IMR-90 (cell line): ENCODE measurements at regions not wholly inside any gene's neighbourhood (a gene's known extent, or its start where the extent isn't known, plus 50 kb on each side); places are given as distances from the start of the nearest gene placed in this dataset.

Source experiments
- ATAC-seq: fragments of 200-7000 bp; cut with Tn5 transposase; 2 replicates; pipeline ENCODE4 v1.9.1; 2020; ENCODE audit warnings: low read depth, mild to moderate bottlenecking, moderate library complexity
- BruUV-seq: library from RNA; stranded (reverse); fragments of 400-500 nt; replicated peaks from 2 replicates; lab custom pipeline; 2021; lab: Mats Ljungman, UMichigan
- CTCF ChIA-PET: fragments of 300-600 bp; formaldehyde crosslinking; extraction: SDS; loops from one replicate; lab custom pipeline; 2021; ENCODE audit warnings: antibody characterized with exemption; lab: Yijun Ruan, JAX
- POLR2A ChIA-PET: fragments of 300-600 bp; sonication (Branson Sonifier 250); formaldehyde crosslinking; loops from one replicate; lab custom pipeline; 2022; ENCODE audit warnings: antibody characterized with exemption; ENCODE audit not compliant: unreplicated experiment; lab: Charles Lee
- DNase-seq: peaks from one replicate; pipeline ENCODE4 v3.0.0; 2013
- H2AFZ ChIP-seq: replicated peaks from 2 replicates; pipeline ENCODE3; 2013; ENCODE audit warnings: low read length, mild to moderate bottlenecking; ENCODE audit not compliant: poor library complexity
- H2AK5ac ChIP-seq: 2 replicates; pipeline ENCODE4 v1.6.1; 2013; ENCODE audit warnings: low read depth, low read length, inconsistent platforms
- H2AK9ac ChIP-seq: replicated peaks from 2 replicates; pipeline ENCODE3; 2013; ENCODE audit warnings: mild to moderate bottlenecking, low read depth, low read length, moderate library complexity; ENCODE audit not compliant: poor library complexity
- H2BK120ac ChIP-seq: 2 replicates; pipeline ENCODE4 v1.6.1; 2013; ENCODE audit warnings: low read depth, low read length, inconsistent platforms
- H2BK15ac ChIP-seq: 3 replicates; pipeline ENCODE4 v1.6.1; 2013; ENCODE audit warnings: low read depth, low read length, inconsistent platforms
- H2BK20ac ChIP-seq: 2 replicates; pipeline ENCODE4 v1.6.1; 2013; ENCODE audit warnings: low read depth, mild to moderate bottlenecking, inconsistent platforms, low read length, moderate library complexity
- H2BK5ac ChIP-seq: 2 replicates; pipeline ENCODE4 v1.6.1; 2013; ENCODE audit warnings: mild to moderate bottlenecking, low read depth, low read length, inconsistent platforms; ENCODE audit not compliant: poor library complexity, severe bottlenecking
- H3K14ac ChIP-seq: replicated peaks from 2 replicates; pipeline ENCODE4 v1.6.1; 2013; ENCODE audit warnings: low read depth, low read length, inconsistent platforms
- H3K18ac ChIP-seq: 2 replicates; pipeline ENCODE4 v1.6.1; 2013; ENCODE audit warnings: low read depth, low read length, control low read depth
- H3K23ac ChIP-seq: 2 replicates; pipeline ENCODE4 v1.6.1; 2013; ENCODE audit warnings: low read depth, low read length, inconsistent platforms
- H3K27ac ChIP-seq: 2 replicates; pipeline ENCODE4 v1.5.1; 2013; ENCODE audit warnings: mild to moderate bottlenecking, control low read depth, low read length; ENCODE audit not compliant: insufficient read depth
- H3K27me3 ChIP-seq: 2 replicates; pipeline ENCODE4 v1.6.1; 2013; ENCODE audit warnings: low read length; ENCODE audit not compliant: control insufficient read depth, insufficient read depth
- H3K36me3 ChIP-seq: 2 replicates; pipeline ENCODE4 v1.6.1; 2013; ENCODE audit warnings: low read length, mixed read lengths; ENCODE audit not compliant: control insufficient read depth, insufficient read depth
- H3K4ac ChIP-seq: 2 replicates; pipeline ENCODE4 v1.6.1; 2013; ENCODE audit warnings: low read depth, low read length, inconsistent platforms
- H3K4me1 ChIP-seq: 2 replicates; pipeline ENCODE4 v1.6.1; 2013; ENCODE audit warnings: low read length, mixed read lengths; ENCODE audit not compliant: control insufficient read depth, insufficient read depth
- H3K4me2 ChIP-seq: 2 replicates; pipeline ENCODE4 v1.6.1; 2013; ENCODE audit warnings: low read depth, mild to moderate bottlenecking, control low read depth, low read length, moderate library complexity
- H3K4me3 ChIP-seq: 2 replicates; pipeline ENCODE4 v1.5.1; 2013; ENCODE audit warnings: low read depth, mild to moderate bottlenecking, control low read depth, low read length, moderate library complexity; ENCODE audit not compliant: insufficient read depth
- H3K56ac ChIP-seq: 2 replicates; pipeline ENCODE4 v1.6.1; 2013; ENCODE audit warnings: low read length, inconsistent platforms; ENCODE audit not compliant: insufficient read depth; ENCODE audit errors: extremely low read depth
- H3K79me1 ChIP-seq, 2 experiments: 2 replicates each; pipeline ENCODE4 v1.6.1; 2013; ENCODE audit warnings: low read length in 2 of 2, inconsistent platforms in 1 of 2, low read depth in 1 of 2
- H3K9ac ChIP-seq: 2 replicates; pipeline ENCODE4 v1.6.1; 2013; ENCODE audit warnings: low read depth, low read length, control low read depth
- H3K9me1 ChIP-seq: 2 replicates; pipeline ENCODE4 v1.6.1; 2013; ENCODE audit warnings: low read length, inconsistent platforms; ENCODE audit not compliant: insufficient read depth
- H3K9me3 ChIP-seq: 2 replicates; pipeline ENCODE4 v1.6.1; 2013; ENCODE audit warnings: low read length; ENCODE audit not compliant: control insufficient read depth, insufficient read depth
- H4K20me1 ChIP-seq: 2 replicates; pipeline ENCODE4 v1.6.1; 2013; ENCODE audit warnings: low read length, inconsistent platforms; ENCODE audit not compliant: insufficient read depth
- H4K5ac ChIP-seq: 2 replicates; pipeline ENCODE4 v1.6.1; 2013; ENCODE audit warnings: mild to moderate bottlenecking, low read depth, low read length, control low read depth
- H4K8ac ChIP-seq, 2 experiments: 2 replicates each; pipeline ENCODE4 v1.6.1; 2013; ENCODE audit warnings: low read depth in 2 of 2, low read length in 2 of 2, control low read depth in 1 of 2, inconsistent platforms in 1 of 2
- H4K91ac ChIP-seq: 2 replicates; pipeline ENCODE4 v1.6.1; 2013; ENCODE audit warnings: low read depth, low read length, inconsistent platforms; ENCODE audit not compliant: insufficient read depth
- BHLHE40 ChIP-seq: fragments of 150-350 bp; IDR thresholded peaks from 2 replicates; pipeline ENCODE4 v1.6.1; 2016; ENCODE audit warnings: mild to moderate bottlenecking, low read depth, low read length
- CEBPB ChIP-seq: IDR thresholded peaks from 2 replicates; pipeline ENCODE4 v1.6.1; 2012; ENCODE audit warnings: low read depth, low read length, improper control_type of control experiment
- ELK1 ChIP-seq: fragments of 150-350 bp; IDR thresholded peaks from 2 replicates; pipeline ENCODE4 v1.6.1; 2016; ENCODE audit warnings: low read depth, mild to moderate bottlenecking, low read length, moderate library complexity, borderline replicate concordance
- MAFK ChIP-seq: IDR thresholded peaks from 2 replicates; pipeline ENCODE4 v1.6.1; 2012; ENCODE audit warnings: low read depth, low read length, improper control_type of control experiment
- MAZ ChIP-seq: IDR thresholded peaks from 2 replicates; pipeline ENCODE4 v1.6.1; 2012; ENCODE audit warnings: low read depth, mild to moderate bottlenecking, low read length, improper control_type of control experiment, moderate library complexity, borderline replicate concordance
- MXI1 ChIP-seq: IDR thresholded peaks from 2 replicates; pipeline ENCODE4 v1.6.1; 2012; ENCODE audit warnings: low read depth, mild to moderate bottlenecking, low read length, moderate library complexity, borderline replicate concordance
- RCOR1 ChIP-seq: IDR thresholded peaks from 2 replicates; pipeline ENCODE4 v1.6.1; 2012; ENCODE audit warnings: mild to moderate bottlenecking, low read length, improper control_type of control experiment; ENCODE audit not compliant: insufficient replicate concordance
- RFX5 ChIP-seq: IDR thresholded peaks from 2 replicates; pipeline ENCODE4 v1.8.0; 2012; ENCODE audit warnings: low read depth, mild to moderate bottlenecking, low read length, moderate library complexity
- SMC3 ChIP-seq: fragments of 150-350 bp; IDR thresholded peaks from 2 replicates; pipeline ENCODE4 v1.6.1; 2016; ENCODE audit warnings: low read depth, mild to moderate bottlenecking, antibody characterized with exemption, low read length, moderate library complexity
- USF2 ChIP-seq: fragments of 150-350 bp; IDR thresholded peaks from 2 replicates; pipeline ENCODE4 v1.6.1; 2017; ENCODE audit warnings: mild to moderate bottlenecking, antibody characterized with exemption, low read length, low read depth
- WGBS, 2 experiments: methylation state at CpG; one replicate each; pipeline versions ENCODE4 v1.1.5 to v1.1.7; 2013; ENCODE audit warnings: missing lambda C conversion rate in 2 of 2; ENCODE audit not compliant: insufficient read length in 1 of 2; ENCODE audit errors: extremely low coverage in 2 of 2; 5-methylcytosine and 5-hydroxymethylcytosine counted together
- dilution Hi-C: fragments of 300-500 bp; cut with HindIII; formaldehyde crosslinking; loops from one replicate; pipeline ENCODE4 v1.14.3; 2018; ENCODE audit warnings: low sequenced_read_pairs; ENCODE audit not compliant: unreplicated experiment
- in situ Hi-C: fragments of 300-500 bp; cut with MboI; formaldehyde crosslinking; loops from 3 replicates; pipeline ENCODE4 v1.14.3; 2019; ENCODE audit warnings: low sequenced_read_pairs, inconsistent platforms, mixed read lengths
- intact Hi-C: fragments of 100-400 bp; cut with micrococcal nuclease; formaldehyde crosslinking; loops from 2 replicates; pipeline ENCODE4 v1.10.0; 2022

GRCh38 chrX:42597481-42597880 lies 180.5 kb downstream of the PPP1R2C start:
- no peak for DNase-seq
- POLR2A ChIA-PET = no interaction called here

More at GRCh38 chrX:42597481-42597880, 180.5 kb downstream of the PPP1R2C start:
- no TSS peak for BruUV-seq
- no peak overlapping the region for H3K27ac ChIP-seq
- no peaks in the 10 kb centered on the region for H3K4me1 ChIP-seq
- intact Hi-C loops (no loop called here), in situ Hi-C loops (no loop called here), dilution Hi-C loops (no loop called here)
- no peak overlapping the region for H2BK20ac ChIP-seq
- no peak overlapping the region for H2BK120ac ChIP-seq
- no peak overlapping the region for H3K4ac ChIP-seq
- no peaks in the 10 kb centered on the region for H3K27me3 ChIP-seq
- no peak overlapping the region for H3K23ac ChIP-seq
- no peaks in the 10 kb centered on the region for H3K9me1 ChIP-seq
- TF ChIP-seq USF2 = no peak
- no peak for TF ChIP-seq MAFK
- TF ChIP-seq MAZ = no peak
- no peak for TF ChIP-seq RCOR1
- no peak for TF ChIP-seq BHLHE40
- TF ChIP-seq RFX5 = no peak
- no peak for TF ChIP-seq ELK1
- TF ChIP-seq SMC3 = no peak
- no peak for TF ChIP-seq CEBPB
- TF ChIP-seq MXI1 = no peak
- ATAC-seq = no peak
- no peaks in the 10 kb centered on the region for H4K20me1 ChIP-seq
- CTCF ChIA-PET = no interaction called here
- no peak overlapping the region for H2AK9ac ChIP-seq
- H2BK5ac ChIP-seq = no peak overlapping the region
- H4K91ac ChIP-seq = no peak overlapping the region
- H3K18ac ChIP-seq = no peak overlapping the region
- no peak overlapping the region for H2AFZ ChIP-seq
- no peaks in the 10 kb centered on the region for H3K36me3 ChIP-seq
- H3K9ac ChIP-seq = no peak overlapping the region
- no peak overlapping the region for H3K14ac ChIP-seq
- WGBS, 2 experiments = no CpG with 5 or more reads among the region's 4 CpGs
- H3K79me1 ChIP-seq = no peaks in the 10 kb centered on the region
- no peak overlapping the region for H3K56ac ChIP-seq
- no peaks in the 10 kb centered on the region for H3K9me3 ChIP-seq
- no peak overlapping the region for H3K4me3 ChIP-seq
- H3K4me2 ChIP-seq = no peak overlapping the region
- H2BK15ac ChIP-seq = no peak overlapping the region
- no peak overlapping the region for H4K8ac ChIP-seq
- H2AK5ac ChIP-seq = no peak overlapping the region
- no peak overlapping the region for H4K5ac ChIP-seq
